Activated CD8-positive, alpha-beta T cell treated with anti-CD3 and anti-CD28 coated beads for 36 hours (primary cell): ENCODE measurements at regions not wholly inside any gene's neighbourhood (a gene's known extent, or its start where the extent isn't known, plus 50 kb on each side); places are given as distances from the start of the nearest gene placed in this dataset.
"Not testable (repeated sequence)": the region's sequence is repeated elsewhere in the genome, so short reads cannot be mapped to it uniquely, and the experiment has no call there.

Experiments
- ATAC-seq: fragments of 200-7000 bp; cut with Tn5 transposase; one replicate; pipeline ENCODE4 v1.10.0; 2021; ENCODE audit warnings: mild to moderate bottlenecking, moderate library complexity
- CTCF ChIA-PET: fragments of 350-600 bp; sonication (Branson Sonifier 250); formaldehyde crosslinking; loops from one replicate; lab custom pipeline; 2021; ENCODE audit warnings: antibody characterized with exemption; lab: Charles Lee
- POLR2A ChIA-PET: fragments of 350-600 bp; sonication (Branson Sonifier 250); formaldehyde crosslinking; loops from one replicate; lab custom pipeline; 2021; ENCODE audit warnings: antibody characterized with exemption; lab: Charles Lee
- DNase-seq: peaks from one replicate; pipeline ENCODE4 v3.0.0-alpha.2; 2020
- H3K27ac Mint-ChIP-seq: one replicate; pipeline ENCODE4 v1.8.0; 2021; ENCODE audit warnings: mild to moderate bottlenecking, mixed read lengths
- H3K27me3 Mint-ChIP-seq: one replicate; pipeline ENCODE4 v1.8.0; 2021; ENCODE audit warnings: mixed read lengths
- H3K36me3 Mint-ChIP-seq: one replicate; pipeline ENCODE4 v1.8.0; 2021; ENCODE audit warnings: low read depth, mixed read lengths
- H3K4me1 Mint-ChIP-seq: one replicate; pipeline ENCODE4 v1.8.0; 2021; ENCODE audit warnings: low read depth, mixed read lengths
- H3K4me3 Mint-ChIP-seq: one replicate; pipeline ENCODE4 v1.8.0; 2021; ENCODE audit warnings: mild to moderate bottlenecking, moderate library complexity, mixed read lengths
- H3K9me3 Mint-ChIP-seq: one replicate; pipeline ENCODE4 v1.8.0; 2021; ENCODE audit warnings: mixed read lengths
- intact Hi-C: fragments of 100-400 bp; cut with micrococcal nuclease; formaldehyde crosslinking; loops from one replicate; pipeline ENCODE4 v1.10.0; 2022
- TF ChIP-seq, protein P1 (sequence below): fragments of 200-600 bp; IDR thresholded peaks from one replicate; pipeline ENCODE4 v1.8.0; 2022; ENCODE audit warnings: antibody characterized with exemption, mild to moderate bottlenecking

DNA sequence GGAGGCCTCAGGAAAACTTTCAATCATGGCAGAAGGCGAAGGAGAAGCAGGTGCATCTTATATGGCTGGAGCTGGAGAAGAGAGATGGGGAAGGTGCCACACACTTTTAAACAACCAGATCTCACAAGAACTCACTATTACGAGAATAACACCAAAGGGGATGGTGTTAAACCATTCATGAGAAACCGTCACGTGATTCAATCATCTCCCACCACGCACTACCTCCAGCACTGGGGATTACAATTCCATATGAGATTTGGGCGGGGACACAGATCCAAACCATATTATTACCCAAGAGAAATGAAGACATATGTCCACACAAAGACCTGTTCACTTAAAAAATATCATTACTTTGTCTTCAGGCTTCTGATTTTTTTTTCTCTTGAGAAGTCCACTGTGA, 518.5 kb downstream of the DCDC2C start:
- Mint-ChIP-seq H3K27me3 (no peaks in the 10 kb centered on the region), H3K27ac (no peak overlapping the region), H3K36me3 (no peaks in the 10 kb centered on the region), H3K9me3 (peaks cover 2% of the 10 kb centered on the region), H3K4me1 (no peaks in the 10 kb centered on the region), H3K4me3 (no peak overlapping the region)
- DNase-seq (no peak), ATAC-seq (no peak)
- TF ChIP-seq, protein P1, sequence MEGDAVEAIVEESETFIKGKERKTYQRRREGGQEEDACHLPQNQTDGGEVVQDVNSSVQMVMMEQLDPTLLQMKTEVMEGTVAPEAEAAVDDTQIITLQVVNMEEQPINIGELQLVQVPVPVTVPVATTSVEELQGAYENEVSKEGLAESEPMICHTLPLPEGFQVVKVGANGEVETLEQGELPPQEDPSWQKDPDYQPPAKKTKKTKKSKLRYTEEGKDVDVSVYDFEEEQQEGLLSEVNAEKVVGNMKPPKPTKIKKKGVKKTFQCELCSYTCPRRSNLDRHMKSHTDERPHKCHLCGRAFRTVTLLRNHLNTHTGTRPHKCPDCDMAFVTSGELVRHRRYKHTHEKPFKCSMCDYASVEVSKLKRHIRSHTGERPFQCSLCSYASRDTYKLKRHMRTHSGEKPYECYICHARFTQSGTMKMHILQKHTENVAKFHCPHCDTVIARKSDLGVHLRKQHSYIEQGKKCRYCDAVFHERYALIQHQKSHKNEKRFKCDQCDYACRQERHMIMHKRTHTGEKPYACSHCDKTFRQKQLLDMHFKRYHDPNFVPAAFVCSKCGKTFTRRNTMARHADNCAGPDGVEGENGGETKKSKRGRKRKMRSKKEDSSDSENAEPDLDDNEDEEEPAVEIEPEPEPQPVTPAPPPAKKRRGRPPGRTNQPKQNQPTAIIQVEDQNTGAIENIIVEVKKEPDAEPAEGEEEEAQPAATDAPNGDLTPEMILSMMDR = no peak
- CTCF ChIA-PET = no interaction called here
- POLR2A ChIA-PET = no interaction called here
- intact Hi-C loops = no loop called here

DNA sequence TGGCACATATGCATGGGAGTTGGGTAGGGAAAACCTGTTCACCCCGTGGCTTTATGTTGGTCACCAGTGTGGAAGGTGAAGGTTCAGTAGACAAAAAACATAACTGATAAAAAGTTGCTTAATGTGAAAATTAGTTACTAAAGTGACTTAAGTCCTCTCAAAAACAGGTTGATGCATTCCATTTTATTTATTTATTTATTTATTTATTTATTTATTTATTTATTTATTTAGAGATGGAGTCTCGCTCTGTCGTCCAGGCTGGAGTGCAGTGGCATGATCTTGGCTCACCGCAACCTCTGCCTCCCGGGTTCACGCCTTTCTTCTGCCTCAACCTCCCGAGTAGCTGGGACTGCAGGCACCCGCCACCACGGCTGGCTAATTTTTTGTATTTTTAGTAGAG, 541.0 kb downstream of the DCDC2C start:
- H3K36me3 Mint-ChIP-seq, DNase-seq: not testable (repeated sequence)

GRCh38 chr2:4246364-4247131, 543.2 kb downstream of the DCDC2C start:
- ChIA-PET POLR2A (no interaction called here), CTCF (no interaction called here)
- Mint-ChIP-seq H3K27me3 (no peaks in the 10 kb centered on the region), H3K36me3 (no peaks in the 10 kb centered on the region), H3K4me1 (no peaks in the 10 kb centered on the region), H3K9me3 (peaks cover 17% of the 10 kb centered on the region), H3K4me3 (no peak overlapping the region), H3K27ac (no peak overlapping the region)
- DNase-seq = no peak
- TF ChIP-seq, protein P1 = no peak
- intact Hi-C loops = no loop called here
- no peak for ATAC-seq

More for the DNA sequence above, 541.0 kb downstream of the DCDC2C start:
- POLR2A ChIA-PET, H3K27ac Mint-ChIP-seq, H3K27me3 Mint-ChIP-seq, CTCF ChIA-PET, ATAC-seq, H3K4me3 Mint-ChIP-seq, H3K4me1 Mint-ChIP-seq, intact Hi-C loops: not testable (repeated sequence)
- peaks cover 18% of the 10 kb centered on the region for H3K9me3 Mint-ChIP-seq

GRCh38 chr2:4247791-4248190, 544.4 kb downstream of the DCDC2C start:
- Mint-ChIP-seq H3K4me1 (no peaks in the 10 kb centered on the region), H3K9me3 (peaks cover 15% of the 10 kb centered on the region), H3K36me3 (no peaks in the 10 kb centered on the region), H3K27ac (no peak overlapping the region), H3K27me3 (no peaks in the 10 kb centered on the region), H3K4me3 (no peak overlapping the region)
- no peak for DNase-seq
- TF ChIP-seq, protein P1 = no peak
- POLR2A ChIA-PET = no interaction called here
- CTCF ChIA-PET = no interaction called here
- no peak for ATAC-seq
- intact Hi-C loops = no loop called here

DNA sequence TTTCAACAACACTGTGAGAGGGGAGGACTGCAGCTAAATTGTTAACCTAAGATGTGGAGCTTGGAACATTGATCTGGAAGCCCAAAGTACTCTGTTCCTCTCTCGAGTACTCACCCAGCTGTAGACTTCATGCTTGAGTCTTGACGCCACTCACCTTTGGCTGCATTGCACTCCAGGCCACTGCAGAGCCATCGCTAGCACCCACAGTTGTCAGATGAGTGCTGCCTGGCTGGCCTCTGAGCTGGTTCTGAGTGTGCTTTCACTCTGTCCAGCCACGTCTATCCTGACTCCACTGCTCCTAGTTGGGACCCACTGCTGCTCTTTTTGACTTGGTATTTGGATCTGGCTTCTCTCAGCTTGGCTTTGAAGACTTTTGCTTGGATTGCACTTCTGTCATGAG, 552.1 kb downstream of the DCDC2C start:
- intact Hi-C loops = no loop called here
- Mint-ChIP-seq H3K9me3 (peaks cover 2% of the 10 kb centered on the region), H3K4me3 (no peak overlapping the region), H3K27ac (no peak overlapping the region), H3K27me3 (no peaks in the 10 kb centered on the region), H3K36me3 (no peaks in the 10 kb centered on the region), H3K4me1 (no peaks in the 10 kb centered on the region)
- TF ChIP-seq, protein P1 = no peak
- POLR2A ChIA-PET = no interaction called here
- ATAC-seq = no peak
- CTCF ChIA-PET = no interaction called here
- no peak for DNase-seq
